HG03103 (cell line): ENCODE measurements at regions not wholly inside any gene's neighbourhood (a gene's known extent, or its start where the extent isn't known, plus 50 kb on each side); places are given as distances from the start of the nearest gene placed in this dataset.
"Not testable (repeated sequence)": the region's sequence is repeated elsewhere in the genome, so short reads cannot be mapped to it uniquely, and the experiment has no call there.

Experiments used
- ATAC-seq: cut with Tn5 transposase; IDR thresholded peaks from one replicate; pipeline ENCODE4 v1.9.1; 2021; ENCODE audit warnings: low read depth; ENCODE audit not compliant: unreplicated experiment

DNA sequence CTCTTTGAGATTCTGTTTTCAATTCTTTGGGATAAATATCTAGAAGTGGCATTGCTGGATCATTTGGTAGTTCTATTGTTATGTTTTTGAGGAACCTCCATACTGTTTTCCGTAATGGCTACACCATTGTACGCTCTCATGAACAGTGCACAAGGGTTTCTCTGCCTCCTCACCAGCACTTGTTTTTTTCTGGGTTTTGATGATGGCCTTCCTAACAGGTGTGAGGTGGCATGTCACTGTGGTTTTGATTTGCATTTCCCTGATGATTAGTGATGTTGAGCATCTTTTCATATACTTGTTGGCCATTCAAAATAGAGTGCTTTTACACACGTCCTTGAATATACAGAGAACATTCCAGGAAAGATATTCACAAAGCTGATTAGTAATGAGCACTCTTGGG is 86.8 kb upstream of the ADORA2B start:
- ATAC-seq = not testable (repeated sequence)

DNA sequence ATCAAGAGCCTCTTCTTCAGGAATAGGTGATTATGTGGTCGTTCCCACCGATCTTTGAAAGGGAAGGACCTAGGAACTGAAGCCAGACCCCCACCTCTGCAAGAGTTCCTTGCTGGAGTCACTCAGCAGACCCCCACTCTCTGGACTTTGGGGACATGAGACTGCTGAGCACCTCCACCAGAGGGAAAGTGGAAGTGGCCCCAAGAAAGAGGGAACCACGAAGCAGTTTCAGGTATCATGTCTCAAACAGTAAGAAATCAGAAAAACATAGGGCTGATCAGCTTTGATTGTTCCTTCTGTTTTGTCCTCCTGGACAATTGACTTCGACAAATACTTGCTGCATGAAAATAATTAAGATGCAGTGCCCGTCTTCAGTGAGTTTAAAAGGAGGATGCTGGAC is 84.2 kb upstream of the ADORA2B start:
- ATAC-seq = not testable (repeated sequence)

DNA sequence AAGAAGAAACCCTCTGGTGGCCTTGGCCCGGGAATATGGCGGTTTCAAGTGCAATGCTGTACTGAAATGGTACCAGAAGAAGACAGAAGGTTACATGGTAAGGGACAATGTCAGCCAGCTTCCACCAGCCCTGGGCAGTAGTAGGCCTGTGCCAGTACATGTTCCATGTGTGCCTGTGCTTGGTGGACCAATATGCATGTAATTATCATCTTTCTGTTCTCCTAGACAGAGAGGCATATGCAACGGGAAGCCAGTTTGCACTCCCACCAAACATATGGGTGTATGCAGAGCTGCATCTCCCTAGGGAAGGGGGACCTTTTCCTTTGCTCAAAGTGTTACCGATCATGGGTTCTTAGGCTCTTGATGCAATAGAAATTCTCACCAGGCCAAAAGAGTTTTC is 80.9 kb upstream of the ADORA2B start:
- not testable (repeated sequence) for ATAC-seq

DNA sequence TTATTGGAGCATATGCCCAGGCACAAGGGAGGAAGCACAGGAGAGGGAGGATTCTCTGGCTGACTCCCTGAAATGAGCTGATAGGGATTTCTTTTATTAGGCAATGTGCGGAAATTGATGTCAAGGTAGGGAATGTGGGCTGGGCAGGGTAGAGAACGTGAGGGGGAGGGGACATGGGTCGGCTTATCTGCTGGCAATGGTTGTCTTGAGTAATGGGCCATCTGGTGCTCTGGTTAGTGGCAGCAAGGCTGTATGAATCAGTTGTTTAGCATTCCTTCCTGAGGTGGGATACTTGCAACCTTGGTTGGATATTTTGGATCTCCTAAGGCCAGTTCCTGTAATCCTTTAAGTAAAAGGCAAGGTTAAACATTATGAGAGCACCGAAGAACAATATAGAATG is 80.5 kb upstream of the ADORA2B start:
- ATAC-seq = not testable (repeated sequence)

DNA sequence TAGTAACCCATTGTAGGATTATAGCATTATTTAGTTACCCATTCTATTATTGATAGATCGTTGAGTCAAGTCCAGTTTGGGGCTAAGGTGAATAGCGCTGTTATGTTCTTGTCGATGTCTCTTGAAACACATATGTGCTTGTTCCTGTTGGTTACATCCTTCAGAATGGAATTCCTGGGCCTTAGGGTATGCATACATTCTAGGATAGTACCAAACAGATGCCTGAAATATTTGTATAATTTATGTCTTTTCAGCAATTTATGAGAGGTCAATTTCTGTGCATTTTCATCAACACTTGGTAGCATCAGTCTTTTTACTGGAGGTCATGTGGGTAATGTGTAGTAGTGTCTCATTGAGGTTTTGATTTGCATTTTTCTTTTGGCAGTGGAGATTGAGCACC is 78.9 kb upstream of the ADORA2B start:
- not testable (repeated sequence) for ATAC-seq

DNA sequence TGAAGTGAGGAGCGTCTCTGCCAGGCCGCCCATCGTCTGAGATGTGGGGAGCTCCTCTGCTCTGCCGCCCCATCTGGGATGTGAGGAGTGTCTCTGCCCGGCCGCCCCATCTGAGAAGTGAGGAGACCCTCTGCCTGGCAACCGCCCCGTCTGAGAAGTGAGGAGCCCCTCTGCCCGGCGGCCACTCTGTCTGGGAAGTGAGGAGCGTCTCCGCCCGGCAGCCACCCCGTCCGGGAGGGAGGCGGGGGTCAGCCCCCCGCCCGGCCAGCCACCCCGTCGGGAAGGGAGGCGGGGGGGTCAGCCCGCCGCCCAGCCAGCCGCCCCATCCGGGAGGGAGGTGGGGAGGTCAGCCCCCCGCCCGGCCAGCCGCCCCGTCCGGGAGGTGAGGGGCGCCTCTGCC is 77.6 kb upstream of the ADORA2B start:
- not testable (repeated sequence) for ATAC-seq

DNA sequence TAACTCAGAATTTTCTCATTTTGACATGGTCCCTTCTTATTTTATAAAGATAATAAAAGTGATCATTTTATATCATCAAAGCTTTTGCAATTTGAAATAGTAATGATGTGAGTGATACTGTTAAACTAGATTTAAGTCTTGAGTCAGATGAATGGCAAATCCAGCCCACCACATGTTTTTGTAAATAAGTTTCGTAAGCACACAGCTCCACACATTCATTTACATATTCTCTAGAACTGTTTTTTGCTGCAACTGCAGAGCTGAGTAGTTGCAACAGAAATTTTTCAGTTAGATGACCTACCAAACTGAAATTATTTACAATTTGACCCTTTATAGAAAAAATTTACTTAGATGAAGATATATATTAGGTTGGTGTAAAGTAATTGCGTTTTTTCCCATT is 75.1 kb upstream of the ADORA2B start:
- not testable (repeated sequence) for ATAC-seq

DNA sequence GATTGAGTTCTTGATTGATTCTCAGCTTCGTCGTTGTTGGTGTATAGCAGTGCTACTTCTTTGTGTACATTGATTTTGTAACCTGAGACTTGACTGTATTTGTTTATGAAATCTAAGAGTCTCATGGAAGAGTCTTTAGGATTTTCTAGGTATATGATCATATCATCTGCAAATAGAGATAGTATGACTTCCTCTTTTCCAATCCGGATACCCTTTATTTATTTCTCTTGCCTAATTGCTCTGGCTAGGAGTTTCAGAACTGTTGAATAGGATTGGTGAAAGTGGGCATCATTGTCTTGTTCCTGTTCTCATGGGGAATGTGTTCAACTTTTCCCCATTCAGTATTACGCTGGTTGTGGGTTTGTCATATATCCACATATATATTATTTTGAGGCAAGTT is 72.3 kb upstream of the ADORA2B start:
- ATAC-seq = not testable (repeated sequence)

DNA sequence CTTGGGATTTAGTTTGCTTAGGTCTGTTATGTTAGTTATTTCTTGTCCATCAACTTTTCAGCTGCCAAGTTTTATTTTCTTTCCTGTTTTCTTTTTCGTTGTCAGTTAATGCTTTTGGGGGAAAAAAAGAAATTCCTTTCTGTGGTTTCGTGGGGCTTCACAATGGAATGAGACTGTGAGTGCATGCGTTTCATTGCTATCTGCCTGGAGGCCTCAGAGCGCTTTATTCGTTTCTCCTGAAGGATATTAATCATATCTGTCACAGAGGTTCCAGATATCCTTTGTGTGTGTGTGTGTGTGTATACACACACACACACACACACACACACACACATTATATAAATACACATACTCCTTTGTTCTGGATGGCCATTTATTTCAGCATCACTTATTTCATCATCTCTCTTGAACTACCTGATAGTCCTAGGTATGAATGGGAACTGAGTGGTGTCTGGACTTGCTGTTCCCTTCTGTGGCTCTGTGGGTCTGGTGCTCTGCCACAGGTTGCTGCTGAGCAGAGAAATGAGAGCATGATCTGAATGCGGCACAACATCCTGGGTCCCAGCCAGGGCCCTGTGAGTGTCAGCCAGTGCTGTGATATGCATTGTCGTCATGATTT is 66.9 kb upstream of the ADORA2B start:
- not testable (repeated sequence) for ATAC-seq

DNA sequence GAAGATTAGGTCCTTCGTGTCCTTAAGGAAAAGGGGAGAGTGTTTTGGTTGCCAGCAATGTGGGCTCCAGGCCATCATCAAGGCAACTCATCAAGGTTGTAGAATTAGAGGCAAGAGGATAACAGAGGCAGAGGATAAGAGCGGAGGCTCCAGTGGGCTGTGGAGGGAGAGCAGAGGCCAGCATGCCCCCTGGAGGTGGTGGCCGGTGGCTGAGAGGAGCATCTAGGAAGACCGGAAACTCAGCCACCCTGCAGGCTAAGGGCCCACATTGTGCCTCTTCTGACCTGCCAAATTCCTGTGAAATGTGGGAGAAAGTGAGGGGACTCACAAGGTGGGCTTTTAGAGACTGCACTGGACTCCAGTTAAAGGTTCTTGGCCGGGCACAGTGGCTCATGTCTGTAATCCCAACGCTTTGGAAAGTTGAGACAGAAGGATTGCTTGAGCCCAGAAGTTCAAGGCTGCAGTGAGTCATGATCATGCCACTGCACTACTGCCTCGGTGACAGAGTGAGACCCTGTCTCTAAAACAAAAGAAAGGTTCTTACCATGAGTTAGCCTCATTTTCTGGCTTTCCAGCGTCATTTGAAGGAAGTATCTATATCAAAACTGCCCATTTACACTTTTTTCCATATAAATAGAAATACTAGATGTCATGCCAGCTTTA is 62.7 kb upstream of the ADORA2B start:
- ATAC-seq = no peak

DNA sequence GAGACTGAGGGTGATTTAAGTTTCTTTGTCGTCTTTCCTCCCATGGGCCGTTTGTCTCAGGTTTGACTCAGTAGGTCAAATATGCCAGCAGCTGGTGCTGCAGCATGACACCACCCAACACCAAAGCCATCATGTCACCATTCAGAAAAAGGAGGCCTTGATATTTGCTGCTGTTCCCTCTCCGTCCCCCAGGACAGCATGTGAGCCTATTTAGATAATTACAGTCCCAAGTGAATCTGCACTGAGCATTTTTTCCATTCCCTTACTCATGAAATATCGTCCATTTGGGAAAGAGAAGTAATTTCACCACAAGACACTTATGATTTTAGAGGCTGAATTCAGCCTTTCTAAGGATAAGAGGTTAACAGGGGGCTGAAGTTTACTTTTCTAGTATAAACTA is 62.2 kb upstream of the ADORA2B start:
- no peak for ATAC-seq

DNA sequence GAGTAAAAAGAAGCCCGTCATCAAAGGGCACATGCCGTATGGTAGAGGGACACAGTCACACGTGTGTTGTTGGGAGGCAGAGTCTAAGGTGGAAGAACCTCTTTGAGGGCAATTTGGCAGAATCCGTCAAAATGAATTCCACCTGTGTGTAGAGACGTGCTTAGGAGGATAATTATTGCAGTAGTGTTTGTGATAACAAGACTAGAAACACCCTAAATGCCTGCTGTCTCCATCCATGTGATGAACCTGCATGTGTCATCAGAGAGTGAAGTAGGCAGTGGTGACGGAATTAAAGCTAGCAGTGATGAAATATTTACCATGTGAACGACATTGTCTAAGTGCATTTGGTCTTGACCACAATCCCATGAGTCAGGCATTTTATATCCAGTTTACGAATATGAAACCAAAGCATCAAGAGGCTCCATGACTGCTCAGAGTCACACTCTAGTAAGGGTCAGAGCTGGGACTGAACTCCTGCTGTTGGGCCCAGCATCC is 61.3 kb upstream of the ADORA2B start:
- no peak for ATAC-seq

DNA sequence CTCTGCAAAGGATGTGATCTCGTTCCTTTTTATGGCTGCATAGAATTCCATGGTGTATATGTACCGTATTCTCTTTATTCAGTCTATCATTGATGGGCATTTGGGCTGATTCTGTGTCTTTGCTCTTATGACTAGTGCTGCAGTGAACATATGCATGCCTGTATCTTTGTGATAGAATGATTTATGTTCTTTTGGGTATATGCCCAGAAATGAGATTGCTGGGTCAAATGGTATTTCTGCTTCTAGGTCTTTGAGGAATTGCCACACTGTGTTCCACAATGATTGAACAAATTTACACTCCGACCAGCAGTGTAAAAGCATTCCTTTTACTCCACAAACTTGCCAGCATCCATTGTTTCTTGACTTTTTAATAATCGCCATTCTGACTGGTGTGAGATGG is 60.2 kb upstream of the ADORA2B start:
- no peak for ATAC-seq

DNA sequence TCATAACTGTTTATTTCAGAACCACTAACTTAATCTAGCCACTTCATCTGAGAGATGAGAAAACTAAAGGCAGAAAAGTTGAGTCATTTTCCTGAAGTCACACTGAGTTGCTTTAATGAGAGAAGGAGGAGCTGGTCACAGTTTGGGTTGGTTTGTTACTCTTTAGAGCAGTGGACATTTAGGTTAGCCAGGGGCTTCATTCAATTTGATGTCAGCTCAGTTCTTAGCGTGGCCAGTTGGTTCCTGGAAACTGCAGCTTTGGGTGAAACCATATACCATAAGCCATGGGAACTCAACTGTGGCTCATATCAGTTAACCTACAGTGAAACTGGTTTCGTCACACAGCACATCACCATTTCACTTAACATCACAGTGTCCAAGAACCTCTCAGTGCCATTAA is 59.2 kb upstream of the ADORA2B start:
- ATAC-seq = no peak

DNA sequence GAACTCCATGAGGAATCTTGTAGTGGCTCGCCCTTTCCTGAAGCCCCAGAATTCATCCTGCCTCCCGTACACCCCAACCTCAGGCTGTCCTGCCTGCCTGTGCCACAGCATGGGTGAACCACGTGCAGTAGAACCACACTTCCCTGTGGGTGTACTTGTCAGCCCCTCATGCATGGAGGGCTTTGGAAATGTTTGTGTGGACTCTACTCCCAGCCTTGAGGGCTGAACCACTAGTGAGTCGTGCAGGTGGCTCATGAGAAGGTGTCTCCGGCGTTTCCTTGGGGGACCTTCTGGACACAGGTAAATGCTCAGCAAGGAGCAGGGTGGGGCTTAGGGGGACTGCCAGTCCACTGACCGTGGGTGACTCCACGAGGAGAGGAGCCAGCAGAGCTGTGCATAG is 58.7 kb upstream of the ADORA2B start:
- no peak for ATAC-seq

DNA sequence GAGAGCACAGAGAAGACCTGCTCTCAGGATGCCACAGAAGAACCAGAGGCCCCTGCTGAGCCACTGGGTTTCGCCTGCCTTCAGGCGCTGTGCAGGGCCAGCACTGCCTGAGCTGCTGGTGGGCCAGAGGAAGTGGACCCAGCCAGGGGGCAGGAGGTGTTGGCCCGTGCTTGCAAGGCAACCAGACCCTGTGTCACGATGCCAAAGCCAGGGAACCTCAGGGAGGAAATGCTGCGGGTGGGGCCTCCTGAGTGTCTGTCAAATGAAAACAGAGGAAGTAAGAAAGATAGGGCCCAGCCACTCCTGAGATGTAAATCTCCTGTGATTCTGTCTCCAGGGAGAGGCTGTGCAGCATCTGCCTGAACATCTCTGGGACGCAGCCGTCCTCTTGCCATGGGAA is 58.1 kb upstream of the ADORA2B start:
- ATAC-seq = no peak

DNA sequence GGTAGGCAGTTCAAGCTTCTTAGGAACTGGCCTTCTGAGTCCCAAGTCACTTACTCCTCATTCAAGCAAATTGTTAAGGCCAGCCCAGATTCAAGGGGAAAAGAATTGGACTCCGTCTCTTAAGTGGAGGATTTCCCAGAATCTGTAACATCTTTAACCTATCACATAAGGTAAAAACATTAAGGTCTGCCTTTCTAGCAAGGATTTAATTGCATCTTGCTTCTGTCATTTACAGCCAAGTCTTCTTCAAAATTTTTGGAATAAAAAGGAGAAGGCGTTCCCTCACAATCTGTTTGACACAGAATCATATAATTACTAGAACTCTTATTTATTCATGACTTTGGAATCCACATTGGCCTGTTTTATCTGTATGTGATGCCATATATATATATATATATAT is 56.5 kb upstream of the ADORA2B start:
- ATAC-seq = no peak

DNA sequence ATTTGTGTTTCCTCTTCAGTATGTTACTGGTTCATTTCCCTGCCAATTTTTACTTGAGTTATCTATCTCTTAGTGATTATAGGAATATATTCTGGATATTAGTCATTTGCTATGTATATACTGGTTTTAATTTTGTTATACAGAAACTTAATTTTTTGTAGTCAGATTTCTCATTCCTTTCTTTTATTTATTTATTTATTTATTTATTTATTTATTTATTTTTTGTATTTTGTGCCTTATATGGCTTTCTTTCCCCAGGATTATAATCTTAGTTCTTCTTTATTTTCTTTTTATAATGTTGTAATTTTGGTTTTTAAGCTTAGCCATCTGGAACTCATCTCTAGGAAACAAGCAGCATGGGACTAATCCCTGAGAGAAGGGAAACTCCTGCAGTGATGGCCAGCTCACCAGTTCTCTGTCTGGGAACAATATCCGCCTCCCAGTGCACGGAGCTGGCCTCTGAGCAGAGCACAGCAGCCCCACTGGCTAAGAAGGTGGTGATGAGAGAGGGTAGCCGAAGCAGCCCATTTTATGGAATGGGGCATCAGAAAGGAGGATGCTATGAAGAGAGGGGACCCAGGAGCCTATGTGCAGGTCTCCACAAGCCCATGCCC is 54.5 kb upstream of the ADORA2B start:
- no peak for ATAC-seq

DNA sequence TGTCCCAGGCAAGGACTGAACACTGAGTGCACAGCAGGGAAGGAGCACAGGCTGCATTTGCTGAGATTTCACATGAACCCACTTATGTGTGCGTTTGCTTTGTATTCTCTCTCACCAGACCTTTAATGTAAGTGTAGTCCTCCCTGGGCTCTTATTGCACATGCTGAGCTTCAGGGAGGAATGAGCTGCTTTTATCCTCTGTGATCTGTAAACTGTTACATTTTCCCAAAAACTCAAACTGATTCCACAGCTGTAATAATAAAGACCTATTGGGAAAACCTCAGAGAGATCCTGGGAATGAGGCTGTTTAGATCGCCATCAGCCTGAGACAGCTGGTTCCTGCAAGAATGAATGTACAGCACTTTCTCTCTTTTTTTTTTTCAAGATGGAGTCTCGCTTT is 53.6 kb upstream of the ADORA2B start:
- ATAC-seq = no peak

DNA sequence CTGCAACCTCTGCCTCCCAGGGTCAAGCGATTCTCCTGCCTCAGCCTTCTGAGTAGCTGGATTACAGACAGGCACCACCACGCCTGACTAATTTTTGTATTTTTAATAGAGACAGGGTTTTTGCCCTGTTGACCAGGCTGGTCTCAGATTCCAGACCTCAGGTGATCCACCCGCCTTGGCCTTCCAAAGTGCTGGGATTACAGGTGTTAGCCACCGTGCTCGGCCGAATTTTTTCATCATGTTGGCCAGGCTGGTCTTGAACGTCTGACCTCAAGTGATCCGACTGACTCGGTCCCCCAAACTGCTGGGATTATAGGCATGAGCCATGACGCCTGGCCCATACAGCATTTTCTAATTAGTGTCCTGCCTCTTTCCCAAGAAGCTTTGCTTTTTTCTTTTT is 52.7 kb upstream of the ADORA2B start:
- no peak for ATAC-seq

DNA sequence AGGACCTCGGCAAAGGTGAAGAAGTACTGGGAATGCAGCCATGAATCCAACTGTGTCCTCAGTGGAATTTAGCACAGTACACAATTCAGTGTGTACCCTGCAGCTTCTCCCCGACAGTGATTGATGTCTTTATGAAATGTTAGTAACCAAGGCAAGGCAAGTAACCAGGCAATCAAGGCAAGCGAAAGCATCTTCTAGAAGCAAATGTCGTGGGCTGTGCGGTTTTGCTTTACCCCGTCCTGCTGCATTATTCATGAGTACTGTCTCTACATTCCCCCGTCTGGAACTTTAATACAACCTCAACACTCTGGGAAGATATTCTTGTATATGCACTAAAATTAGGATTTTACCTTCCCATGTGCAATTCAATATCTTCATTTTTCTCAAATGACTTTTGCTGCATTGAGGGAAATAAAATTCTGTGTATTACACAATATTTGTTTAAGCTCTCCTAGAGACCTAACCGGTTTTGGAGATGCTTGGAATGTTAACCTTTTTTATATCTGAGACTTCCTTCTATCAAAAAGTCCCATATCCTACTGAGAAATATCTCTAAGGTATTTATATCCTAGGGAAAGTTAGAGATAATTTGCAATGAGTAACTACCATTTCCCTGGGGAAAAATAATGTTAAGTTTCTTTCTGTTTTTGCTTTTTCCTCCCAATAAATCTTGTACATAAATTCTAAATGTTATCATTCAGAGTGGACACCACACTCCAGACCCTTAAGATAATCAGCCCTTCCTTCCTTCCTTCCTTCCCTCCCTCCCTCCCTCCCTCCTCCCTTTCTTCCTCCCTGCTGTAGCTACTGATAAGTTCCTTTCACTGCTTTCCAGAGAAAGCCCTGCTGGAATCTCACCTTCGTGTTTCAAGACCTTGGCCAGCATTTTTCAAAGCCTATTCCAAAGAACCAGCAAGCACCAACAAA is 51.9 kb upstream of the ADORA2B start:
- ATAC-seq = no peak
